Progenitor cell of endocrine pancreas (in vitro differentiated cells): ENCODE measurements at regions not wholly inside any gene's neighbourhood (a gene's known extent, or its start where the extent isn't known, plus 50 kb on each side); places are given as distances from the start of the nearest gene placed in this dataset.

Source experiments
- DNase-seq: peaks from one replicate; pipeline ENCODE4 v3.0.0; 2021; ENCODE audit warnings: low spot score; ENCODE audit not compliant: unreplicated experiment
- H3K27ac Mint-ChIP-seq: 2 replicates; pipeline ENCODE4 v1.8.0; 2021; ENCODE audit warnings: mild to moderate bottlenecking, moderate library complexity, mixed read lengths
- H3K27me3 Mint-ChIP-seq: 2 replicates; pipeline ENCODE4 v1.8.0; 2021; ENCODE audit warnings: mixed read lengths
- H3K36me3 Mint-ChIP-seq: 2 replicates; pipeline ENCODE4 v1.8.0; 2022; ENCODE audit warnings: mixed read lengths; ENCODE audit not compliant: insufficient read depth
- H3K4me1 Mint-ChIP-seq: 2 replicates; pipeline ENCODE4 v1.8.0; 2021; ENCODE audit warnings: low read depth, mixed read lengths
- H3K4me3 Mint-ChIP-seq: 2 replicates; pipeline ENCODE4 v1.8.0; 2021; ENCODE audit warnings: low read depth, mild to moderate bottlenecking, moderate library complexity, mixed read lengths
- H3K9me3 Mint-ChIP-seq: 2 replicates; pipeline ENCODE4 v1.8.0; 2021; ENCODE audit warnings: low read depth, mixed read lengths
- CTCF ChIP-seq: fragments of 200-600 bp; sonication (generic); IDR thresholded peaks from one replicate; pipeline ENCODE4 v1.5.0; 2021; ENCODE audit warnings: antibody characterized with exemption, mild to moderate bottlenecking; ENCODE audit not compliant: unreplicated experiment

GRCh38 chr16:59210955-59211541 lies 476.9 kb upstream of the GOT2 start:
- no peak for DNase-seq
- no peak for TF ChIP-seq CTCF
- H3K4me1 Mint-ChIP-seq = peaks cover 25% of the 10 kb centered on the region
- no peaks in the 10 kb centered on the region for H3K36me3 Mint-ChIP-seq
- peak overlapping the region; percentile 19 for H3K4me3 Mint-ChIP-seq
- H3K27me3 Mint-ChIP-seq = no peaks in the 10 kb centered on the region
- peak overlapping the region; percentile 92 for H3K27ac Mint-ChIP-seq
- no peaks in the 10 kb centered on the region for H3K9me3 Mint-ChIP-seq

- no peak for TF ChIP-seq CTCF
- Mint-ChIP-seq H3K4me1 (peaks cover 3% of the 10 kb centered on the region), H3K36me3 (no peaks in the 10 kb centered on the region)
These were observed 471.3 kb upstream of the GOT2 start for GRCh38 chr16:59205403-59205802.

GRCh38 chr16:59204589-59204988 lies 470.5 kb upstream of the GOT2 start:
- Mint-ChIP-seq H3K27ac (no peak overlapping the region), H3K4me1 (peaks cover 3% of the 10 kb centered on the region), H3K27me3 (no peaks in the 10 kb centered on the region), H3K9me3 (no peaks in the 10 kb centered on the region), H3K36me3 (no peaks in the 10 kb centered on the region), H3K4me3 (no peak overlapping the region)
- peak; percentile 10 for TF ChIP-seq CTCF
- no peak for DNase-seq

More at GRCh38 chr16:59205403-59205802, 471.3 kb upstream of the GOT2 start:
- no peak overlapping the region for H3K4me3 Mint-ChIP-seq
- DNase-seq = no peak
- no peak overlapping the region for H3K27ac Mint-ChIP-seq
- H3K27me3 Mint-ChIP-seq = no peaks in the 10 kb centered on the region
- no peaks in the 10 kb centered on the region for H3K9me3 Mint-ChIP-seq

- Mint-ChIP-seq H3K27me3 (no peaks in the 10 kb centered on the region), H3K27ac (no peak overlapping the region), H3K4me1 (peaks cover 3% of the 10 kb centered on the region), H3K36me3 (no peaks in the 10 kb centered on the region), H3K9me3 (no peaks in the 10 kb centered on the region), H3K4me3 (no peak overlapping the region)
- no peak for TF ChIP-seq CTCF
- DNase-seq = no peak
These were observed 468.2 kb upstream of the GOT2 start for GRCh38 chr16:59202233-59202862.

GRCh38 chr16:59201821-59202220 lies 467.7 kb upstream of the GOT2 start:
- H3K4me3 Mint-ChIP-seq = no peak overlapping the region
- no peak overlapping the region for H3K27ac Mint-ChIP-seq
- H3K27me3 Mint-ChIP-seq = no peaks in the 10 kb centered on the region

More at GRCh38 chr16:59201821-59202220, 467.7 kb upstream of the GOT2 start:
- TF ChIP-seq CTCF = no peak
- DNase-seq = no peak
- H3K9me3 Mint-ChIP-seq = no peaks in the 10 kb centered on the region
- H3K4me1 Mint-ChIP-seq = peaks cover 3% of the 10 kb centered on the region
- H3K36me3 Mint-ChIP-seq = no peaks in the 10 kb centered on the region
